Activated CD4-positive, alpha-beta T cell treated with anti-CD3 and anti-CD28 coated beads, Interleukin-2, Interleukin-4, amounts not matched to agents 100 ng/mL and 50 ng/mL, durations not matched to agents 16 hours and 8 hours (primary cell): ENCODE measurements at regions not wholly inside any gene's neighbourhood (a gene's known extent, or its start where the extent isn't known, plus 50 kb on each side); places are given as distances from the start of the nearest gene placed in this dataset.
"Not testable (repeated sequence)": the region's sequence is repeated elsewhere in the genome, so short reads cannot be mapped to it uniquely, and the experiment has no call there.

Experiments used
- DNase-seq: peaks from one replicate; pipeline ENCODE4 v3.0.0-alpha.2; 2020; ENCODE audit warnings: low spot score

- peak; percentile 3 for DNase-seq
These were observed 51.1 kb downstream of the NBPF8 start for GRCh38 chr1:120465900-120466299.

DNA sequence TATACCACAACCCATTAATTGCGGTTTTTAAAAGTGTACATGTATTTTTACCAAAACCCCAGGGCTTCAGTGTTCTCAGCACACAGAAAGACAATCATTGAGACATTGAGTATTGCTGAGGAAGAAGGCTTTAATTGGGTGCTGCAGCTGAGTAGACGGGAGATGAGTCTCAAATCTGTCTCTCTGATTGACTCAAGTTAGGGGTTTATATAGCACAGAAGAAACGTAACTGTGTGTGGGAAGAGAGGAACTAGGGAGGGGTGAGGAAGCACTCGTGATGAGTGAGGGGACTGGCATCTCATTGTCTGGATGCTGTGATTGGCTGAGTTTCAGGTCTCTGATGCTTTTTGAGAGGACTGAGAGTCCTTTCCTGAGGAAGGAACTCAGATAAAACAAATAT lies 62.8 kb downstream of the NBPF8 start:
- not testable (repeated sequence) for DNase-seq

DNA sequence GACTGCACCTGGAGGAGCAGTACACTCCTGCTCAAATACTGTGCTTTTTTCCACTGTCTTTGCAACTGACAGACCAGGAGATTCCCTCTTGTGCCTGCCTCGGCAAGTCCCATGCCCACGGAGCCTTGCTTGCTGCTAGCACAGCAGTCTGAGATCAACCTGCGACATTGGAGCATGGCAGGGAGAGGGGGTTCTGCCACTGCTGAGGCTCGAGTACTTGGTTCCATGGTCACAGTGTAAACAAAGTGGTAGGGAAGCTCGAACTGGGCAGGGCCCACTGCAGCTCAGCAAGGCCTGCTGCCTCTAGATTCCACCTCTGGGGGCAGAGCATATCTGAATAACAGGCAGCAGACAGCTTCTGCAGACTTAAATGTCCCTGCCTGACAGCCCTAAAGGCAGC lies 63.6 kb downstream of the NBPF8 start:
- DNase-seq, result not testable (repeated sequence)

GRCh38 chr1:120487542-120487941 lies 72.7 kb downstream of the NBPF8 start:
- not testable (repeated sequence) for DNase-seq

GRCh38 chr1:120489217-120489616 lies 74.4 kb downstream of the NBPF8 start:
- DNase-seq, result not testable (repeated sequence)

GRCh38 chr1:120497145-120497544 lies 82.3 kb downstream of the NBPF8 start:
- DNase-seq, result not testable (repeated sequence)

DNA sequence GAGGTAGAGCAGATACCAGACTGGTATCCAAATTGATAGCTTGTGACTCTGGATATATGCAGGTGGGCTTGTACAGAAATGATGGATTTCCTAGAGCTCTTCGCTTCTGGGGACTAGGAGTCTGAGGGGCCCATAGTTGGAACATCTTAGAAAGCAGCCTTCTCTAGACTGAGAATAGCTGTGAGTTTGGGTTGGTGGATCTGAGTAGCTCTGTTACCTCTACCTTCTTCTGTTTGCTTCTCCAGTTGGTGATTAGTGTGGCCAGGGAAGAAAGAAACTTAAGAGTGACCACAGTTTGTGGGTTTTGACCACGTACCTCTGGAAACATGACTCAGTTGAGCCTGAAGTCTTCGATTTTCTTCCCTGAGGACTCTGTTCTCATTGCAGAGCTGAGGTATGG lies 88.4 kb downstream of the NBPF8 start:
- DNase-seq, result not testable (repeated sequence)

- DNase-seq, result not testable (repeated sequence)
These were observed 91.5 kb downstream of the NBPF8 start for GRCh38 chr1:120506352-120506751.

DNA sequence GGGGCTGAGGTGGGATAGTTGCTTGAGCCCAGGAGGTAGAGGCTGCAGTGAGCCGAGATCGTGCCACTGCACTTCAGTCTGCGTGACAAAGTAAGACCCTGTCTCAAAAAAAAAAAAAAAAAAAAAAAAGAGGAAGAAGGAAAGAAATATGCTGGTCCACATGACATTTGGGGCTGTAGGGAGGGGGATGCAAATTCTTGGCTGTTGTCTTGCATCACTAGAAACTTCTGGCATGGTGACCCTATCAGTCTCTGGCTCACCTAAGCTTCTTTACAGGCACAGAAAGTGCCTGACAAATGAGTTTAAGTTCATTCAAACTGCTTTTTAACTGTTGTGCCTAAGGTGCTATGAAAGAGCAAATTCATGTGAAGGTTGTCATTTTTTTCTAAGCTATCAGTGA lies 93.5 kb downstream of the NBPF8 start:
- not testable (repeated sequence) for DNase-seq

DNA sequence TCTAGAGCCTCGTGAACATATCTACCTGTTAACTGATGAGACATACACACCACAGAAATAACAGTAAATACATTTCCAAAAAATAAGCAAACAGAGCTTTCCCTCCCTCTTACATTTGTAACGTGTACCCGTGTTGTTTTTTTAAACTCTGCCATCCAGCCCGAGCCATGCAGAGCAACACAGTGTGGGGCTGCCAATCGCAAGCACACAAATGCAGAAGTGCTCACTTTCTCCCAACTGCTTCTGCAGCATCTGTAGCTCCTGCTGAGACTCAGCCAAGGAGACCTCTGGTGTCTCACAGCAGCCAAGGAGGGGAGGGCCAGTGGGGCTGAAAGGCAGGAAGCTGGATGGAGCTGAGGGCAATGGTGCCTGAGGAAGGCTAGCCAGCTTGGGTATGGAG lies 94.4 kb downstream of the NBPF8 start:
- not testable (repeated sequence) for DNase-seq

DNA sequence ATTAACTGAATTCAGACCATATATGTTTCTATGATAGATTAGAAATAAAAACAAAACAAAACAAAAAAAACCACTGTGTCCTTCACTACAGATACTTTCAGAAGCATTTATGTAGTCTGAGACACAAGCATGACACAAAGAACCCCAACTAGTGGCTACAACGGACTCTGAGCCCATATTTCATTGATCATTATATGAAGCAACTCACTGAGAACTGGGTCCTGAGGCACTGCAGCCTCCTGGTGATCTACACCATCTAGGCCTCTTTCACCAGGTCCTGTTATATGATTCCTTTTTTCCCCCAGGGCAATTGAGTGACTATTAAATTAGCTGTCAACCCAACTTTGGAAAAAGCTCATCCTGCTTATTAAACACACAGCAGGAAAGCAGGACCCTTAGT lies 98.3 kb downstream of the NBPF8 start:
- DNase-seq, result not testable (repeated sequence)

DNA sequence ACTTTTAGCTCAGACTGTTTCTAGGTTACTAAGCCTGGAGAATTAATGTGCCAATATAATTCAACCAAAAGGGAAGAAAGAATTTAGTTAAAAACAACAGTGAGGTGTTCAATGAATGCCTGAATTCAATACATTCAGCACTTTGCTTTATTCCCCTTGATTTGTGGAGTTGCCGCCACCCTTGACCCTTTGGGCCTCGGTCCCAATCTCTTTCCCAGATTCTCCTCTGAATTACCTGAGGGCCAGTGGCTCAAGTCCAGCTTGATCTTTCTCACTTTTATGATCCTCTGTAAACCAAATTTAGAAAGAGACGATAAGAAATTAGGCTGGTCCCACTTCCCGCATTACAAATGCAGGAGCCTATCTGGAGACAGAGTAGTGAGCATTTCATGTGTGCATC lies 98.7 kb downstream of the NBPF8 start:
- DNase-seq, result not testable (repeated sequence)

GRCh38 chr1:120519196-120519595 lies 104.4 kb downstream of the NBPF8 start:
- DNase-seq, result not testable (repeated sequence)

- DNase-seq, result not testable (repeated sequence)
These were observed 109.6 kb downstream of the NBPF8 start for GRCh38 chr1:120524416-120524815.

- DNase-seq, result peak; percentile 14
These were observed 110.6 kb downstream of the NBPF8 start for GRCh38 chr1:120525386-120525785.

DNA sequence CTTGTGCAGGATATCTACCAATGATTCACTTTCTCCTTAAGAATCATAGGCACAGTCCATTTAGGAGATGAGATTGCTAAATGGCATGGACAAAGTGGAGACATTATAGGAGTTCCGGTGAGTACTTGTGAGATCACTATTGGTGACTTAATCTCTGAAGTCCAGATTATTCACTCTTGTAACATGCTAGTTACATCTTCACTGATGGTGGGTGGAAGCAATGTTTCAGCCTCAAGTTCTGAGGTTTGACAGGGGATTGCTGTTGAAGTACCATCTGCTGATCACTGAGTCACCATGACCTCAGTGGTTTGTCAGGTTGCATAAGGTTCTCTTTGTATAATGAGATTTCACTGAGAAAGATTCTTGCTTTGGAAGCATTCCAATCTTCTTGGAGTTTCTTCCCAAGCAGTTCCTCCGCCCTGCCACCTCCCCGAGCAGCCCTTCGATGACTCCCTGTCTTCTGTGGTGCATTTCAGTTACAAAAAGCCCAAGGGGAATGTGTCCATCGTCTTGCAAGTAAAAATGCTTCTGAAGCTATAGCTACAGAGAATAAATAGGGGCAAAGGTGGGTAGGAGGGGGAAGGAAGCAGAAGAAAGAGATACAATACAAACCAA lies 114.7 kb downstream of the NBPF8 start:
- peak; percentile 24 for DNase-seq

GRCh38 chr1:120531455-120531854 lies 116.6 kb downstream of the NBPF8 start:
- not testable (repeated sequence) for DNase-seq

GRCh38 chr1:120534361-120535047 lies 119.7 kb downstream of the NBPF8 start:
- DNase-seq, result peak; percentile 67

GRCh38 chr1:120535052-120535451 lies 120.2 kb downstream of the NBPF8 start:
- peak; percentile 31 for DNase-seq

DNA sequence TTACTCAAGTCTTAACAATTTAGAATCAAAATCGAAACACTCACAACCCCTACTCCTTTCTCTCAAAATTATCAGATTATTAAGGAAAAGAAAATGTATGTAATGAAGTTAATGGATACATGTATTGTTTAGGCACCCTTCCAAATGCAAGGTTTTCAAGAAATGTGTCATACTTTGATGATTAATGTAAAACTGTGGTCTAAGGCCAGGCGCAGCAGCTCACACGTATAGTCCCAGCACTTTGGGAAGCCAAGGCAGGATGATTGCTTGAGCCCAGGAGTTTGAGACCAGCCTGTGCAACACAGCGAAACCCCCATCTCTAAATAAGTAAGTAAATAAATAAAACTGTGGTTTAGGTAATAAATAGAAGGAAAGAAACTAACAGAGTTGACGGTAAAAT lies 126.6 kb downstream of the NBPF8 start:
- not testable (repeated sequence) for DNase-seq

DNA sequence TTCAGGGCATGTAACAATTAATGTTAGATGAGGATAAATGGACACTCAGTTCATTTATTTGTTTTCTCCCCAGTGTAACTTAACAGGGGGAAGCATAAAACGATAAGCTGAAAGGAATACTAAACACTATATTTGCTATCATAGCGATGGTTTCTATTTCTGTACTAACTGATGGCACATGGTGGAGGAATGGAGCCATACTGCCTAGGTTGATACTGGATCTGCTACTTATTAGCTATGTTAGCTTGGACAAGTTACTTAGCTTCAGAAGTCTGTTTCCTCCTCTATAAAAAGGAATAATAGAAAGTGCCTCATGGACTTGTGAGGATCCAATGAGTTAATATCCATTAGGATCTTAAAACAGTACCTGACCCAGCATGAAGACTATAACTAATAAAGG lies 127.5 kb downstream of the NBPF8 start:
- DNase-seq, result not testable (repeated sequence)

- not testable (repeated sequence) for DNase-seq
These were observed 128.1 kb downstream of the NBPF8 start for GRCh38 chr1:120542940-120543339.

DNA sequence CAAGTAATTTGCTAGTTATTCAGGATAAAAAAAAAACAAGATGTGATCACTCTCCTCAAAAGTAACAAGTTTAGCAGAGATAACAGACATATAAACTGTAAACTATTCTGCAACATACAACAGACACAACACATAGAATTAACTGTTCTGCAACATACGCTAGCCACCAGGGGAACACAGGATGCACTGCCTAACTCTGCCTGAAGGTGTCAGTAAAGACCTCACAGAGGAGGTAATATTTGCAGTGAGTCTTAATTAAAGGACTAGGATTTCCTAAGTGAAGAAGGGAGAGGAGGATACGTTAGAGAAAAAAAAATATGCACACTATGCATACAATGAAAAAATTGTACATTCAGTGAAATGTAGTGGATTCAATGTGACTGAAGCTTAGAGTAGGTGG lies 129.6 kb downstream of the NBPF8 start:
- peak; percentile 85 for DNase-seq

GRCh38 chr1:120550335-120550734 lies 135.5 kb downstream of the NBPF8 start:
- DNase-seq, result not testable (repeated sequence)
